ENCODE measurements at regions not wholly inside any gene's neighbourhood (a gene's known extent, or its start where the extent isn't known, plus 50 kb on each side); places are given as distances from the start of the nearest gene placed in this dataset.

DNA sequence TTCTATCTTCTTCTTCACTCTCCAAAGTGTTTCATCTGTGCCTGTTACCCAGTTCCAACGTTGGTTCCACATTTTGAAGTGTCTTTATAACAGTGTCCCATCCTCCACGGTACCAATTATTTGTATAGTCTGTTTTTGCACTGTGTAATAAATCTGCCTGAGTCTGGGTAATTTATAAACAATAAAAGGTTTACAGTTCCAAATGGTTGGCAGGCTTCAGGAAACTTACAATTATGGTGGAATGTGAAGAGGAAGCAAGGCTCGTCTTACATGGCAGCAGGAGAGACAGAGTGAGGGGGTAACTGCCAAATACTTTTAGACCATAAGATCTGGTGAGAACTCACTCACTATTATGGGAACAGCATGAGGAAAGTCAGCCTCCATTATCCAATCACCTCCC lies 465.4 kb upstream of the CDH9 start:
- TF ChIP-seq, protein P1, sequence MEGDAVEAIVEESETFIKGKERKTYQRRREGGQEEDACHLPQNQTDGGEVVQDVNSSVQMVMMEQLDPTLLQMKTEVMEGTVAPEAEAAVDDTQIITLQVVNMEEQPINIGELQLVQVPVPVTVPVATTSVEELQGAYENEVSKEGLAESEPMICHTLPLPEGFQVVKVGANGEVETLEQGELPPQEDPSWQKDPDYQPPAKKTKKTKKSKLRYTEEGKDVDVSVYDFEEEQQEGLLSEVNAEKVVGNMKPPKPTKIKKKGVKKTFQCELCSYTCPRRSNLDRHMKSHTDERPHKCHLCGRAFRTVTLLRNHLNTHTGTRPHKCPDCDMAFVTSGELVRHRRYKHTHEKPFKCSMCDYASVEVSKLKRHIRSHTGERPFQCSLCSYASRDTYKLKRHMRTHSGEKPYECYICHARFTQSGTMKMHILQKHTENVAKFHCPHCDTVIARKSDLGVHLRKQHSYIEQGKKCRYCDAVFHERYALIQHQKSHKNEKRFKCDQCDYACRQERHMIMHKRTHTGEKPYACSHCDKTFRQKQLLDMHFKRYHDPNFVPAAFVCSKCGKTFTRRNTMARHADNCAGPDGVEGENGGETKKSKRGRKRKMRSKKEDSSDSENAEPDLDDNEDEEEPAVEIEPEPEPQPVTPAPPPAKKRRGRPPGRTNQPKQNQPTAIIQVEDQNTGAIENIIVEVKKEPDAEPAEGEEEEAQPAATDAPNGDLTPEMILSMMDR (IDR thresholded peaks at IDR 0.05), result no peak
- TF ChIP-seq POLR2AphosphoS5 (IDR thresholded peaks at IDR 0.05), result no peak
